Testis (tissue), 2 donors: ENCODE measurements at regions not wholly inside any gene's neighbourhood (a gene's known extent, or its start where the extent isn't known, plus 50 kb on each side); places are given as distances from the start of the nearest gene placed in this dataset.

ENCODE experiments used
- DNase-seq: peaks from one replicate; pipeline ENCODE4 v3.0.0-alpha.2; 2019
- H3K27ac ChIP-seq, 2 donors: fragments of 200-600 bp; sonication (generic); one replicate each; pipeline ENCODE4 v1.5.1; 2019
- H3K27me3 ChIP-seq: fragments of 200-600 bp; sonication (generic); one replicate; pipeline ENCODE4 v1.5.1; 2019
- H3K36me3 ChIP-seq: fragments of 200-600 bp; sonication (generic); one replicate; pipeline ENCODE4 v1.5.1; 2017; ENCODE audit warnings: low read depth; ENCODE audit errors: missing control alignments
- H3K4me1 ChIP-seq: fragments of 200-600 bp; sonication (generic); one replicate; pipeline ENCODE4 v1.5.1; 2019
- H3K4me3 ChIP-seq, 2 donors: fragments of 200-600 bp; sonication (generic); one replicate each; pipeline ENCODE4 v1.5.1; 2017 to 2019
- H3K9me3 ChIP-seq: fragments of 200-600 bp; sonication (generic); one replicate; pipeline ENCODE4 v1.5.1; 2017
- POLR2A ChIP-seq: fragments of 450-650 bp; IDR thresholded peaks from one replicate; pipeline ENCODE4 v1.6.1; 2017; ENCODE audit warnings: antibody characterized with exemption, mild to moderate bottlenecking, moderate library complexity
- WGBS, 2 donors: methylation state at CpG; one replicate each; pipeline ENCODE4 v1.1.5; 2018; 5-methylcytosine and 5-hydroxymethylcytosine counted together
- intact Hi-C: fragments of 100-400 bp; cut with DNase I; formaldehyde crosslinking; loops from one replicate; pipeline ENCODE4 v1.15.1; 2023; ENCODE audit warnings: low total_unique reads
- TF ChIP-seq, protein P1 (sequence below), 3 experiments: fragments of 450-650 bp in 2 of 3; fragments of 200-600 bp in 1 of 3; sonication (generic) in 1 of 3; IDR thresholded peaks; one replicate each; pipeline ENCODE4 v1.5.1; 2016 to 2019; ENCODE audit warnings: antibody characterized with exemption in 3 of 3, mild to moderate bottlenecking in 2 of 3, moderate library complexity in 1 of 3

DNA sequence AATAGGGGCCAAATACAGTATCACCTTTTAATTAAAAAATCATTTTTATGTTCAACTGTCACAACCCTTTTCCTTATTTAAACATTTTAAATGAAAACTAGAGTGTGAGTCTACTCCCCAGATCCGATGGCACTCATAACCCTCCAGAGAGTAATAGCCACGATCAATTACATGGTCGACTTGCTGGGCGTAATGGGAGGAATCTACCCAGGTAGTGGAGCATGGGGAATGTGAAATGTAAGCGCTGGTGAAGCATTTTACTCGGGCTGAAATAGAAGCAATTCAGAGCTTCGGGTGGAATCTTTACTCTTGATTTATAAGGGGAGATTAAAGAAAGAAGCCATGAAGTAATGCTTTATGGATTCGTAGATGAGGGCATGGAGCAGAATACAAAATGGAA lies 321.9 kb downstream of the ACTR3B start:
- no peaks in the 10 kb centered on the region for H3K36me3 ChIP-seq
- no peak overlapping the region for H3K27ac ChIP-seq
- WGBS, 2 donors = 82 to 87% methylated on average over 8 of the region's 8 CpGs
- no peaks in the 10 kb centered on the region for H3K27me3 ChIP-seq
- no peak overlapping the region for H3K4me3 ChIP-seq
- no peaks in the 10 kb centered on the region for H3K4me1 ChIP-seq
- DNase-seq = no peak
- H3K9me3 ChIP-seq = no peaks in the 10 kb centered on the region
- intact Hi-C loops = no loop called here
- TF ChIP-seq POLR2A = no peak
- TF ChIP-seq, protein P1, sequence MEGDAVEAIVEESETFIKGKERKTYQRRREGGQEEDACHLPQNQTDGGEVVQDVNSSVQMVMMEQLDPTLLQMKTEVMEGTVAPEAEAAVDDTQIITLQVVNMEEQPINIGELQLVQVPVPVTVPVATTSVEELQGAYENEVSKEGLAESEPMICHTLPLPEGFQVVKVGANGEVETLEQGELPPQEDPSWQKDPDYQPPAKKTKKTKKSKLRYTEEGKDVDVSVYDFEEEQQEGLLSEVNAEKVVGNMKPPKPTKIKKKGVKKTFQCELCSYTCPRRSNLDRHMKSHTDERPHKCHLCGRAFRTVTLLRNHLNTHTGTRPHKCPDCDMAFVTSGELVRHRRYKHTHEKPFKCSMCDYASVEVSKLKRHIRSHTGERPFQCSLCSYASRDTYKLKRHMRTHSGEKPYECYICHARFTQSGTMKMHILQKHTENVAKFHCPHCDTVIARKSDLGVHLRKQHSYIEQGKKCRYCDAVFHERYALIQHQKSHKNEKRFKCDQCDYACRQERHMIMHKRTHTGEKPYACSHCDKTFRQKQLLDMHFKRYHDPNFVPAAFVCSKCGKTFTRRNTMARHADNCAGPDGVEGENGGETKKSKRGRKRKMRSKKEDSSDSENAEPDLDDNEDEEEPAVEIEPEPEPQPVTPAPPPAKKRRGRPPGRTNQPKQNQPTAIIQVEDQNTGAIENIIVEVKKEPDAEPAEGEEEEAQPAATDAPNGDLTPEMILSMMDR (IDR thresholded peaks at IDR 0.05) = no peak

DNA sequence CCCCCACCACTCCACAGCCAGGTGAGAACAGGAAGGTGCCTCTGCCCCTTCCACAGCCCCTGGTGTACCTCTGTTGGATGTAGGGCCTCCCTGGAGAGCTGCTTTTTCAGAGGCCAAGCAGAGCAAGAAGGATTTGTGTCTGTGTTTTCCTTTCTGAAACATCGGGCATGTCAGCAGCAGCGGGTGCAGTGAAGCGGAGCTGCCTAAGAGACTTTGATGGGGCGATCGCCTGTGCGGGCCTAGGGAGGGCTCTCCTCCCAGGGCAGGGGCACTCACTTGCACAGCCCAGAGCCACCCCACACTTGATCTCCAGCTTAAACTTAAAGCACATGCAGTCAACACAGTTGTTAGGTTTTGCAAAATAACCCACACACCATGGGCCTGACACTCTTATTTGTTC lies 324.7 kb downstream of the ACTR3B start:
- no peaks in the 10 kb centered on the region for H3K27me3 ChIP-seq
- TF ChIP-seq, protein P1 (IDR thresholded peaks at IDR 0.05) = no peak
- no peak for TF ChIP-seq POLR2A
- H3K27ac ChIP-seq = no peak overlapping the region
- intact Hi-C loops = no loop called here
- H3K4me3 ChIP-seq = no peak overlapping the region
- H3K9me3 ChIP-seq = no peaks in the 10 kb centered on the region
- no peak for DNase-seq
- no peaks in the 10 kb centered on the region for H3K36me3 ChIP-seq
- 65 to 77% methylated on average over 6 of the region's 6 CpGs for WGBS, 2 donors
- no peaks in the 10 kb centered on the region for H3K4me1 ChIP-seq

DNA sequence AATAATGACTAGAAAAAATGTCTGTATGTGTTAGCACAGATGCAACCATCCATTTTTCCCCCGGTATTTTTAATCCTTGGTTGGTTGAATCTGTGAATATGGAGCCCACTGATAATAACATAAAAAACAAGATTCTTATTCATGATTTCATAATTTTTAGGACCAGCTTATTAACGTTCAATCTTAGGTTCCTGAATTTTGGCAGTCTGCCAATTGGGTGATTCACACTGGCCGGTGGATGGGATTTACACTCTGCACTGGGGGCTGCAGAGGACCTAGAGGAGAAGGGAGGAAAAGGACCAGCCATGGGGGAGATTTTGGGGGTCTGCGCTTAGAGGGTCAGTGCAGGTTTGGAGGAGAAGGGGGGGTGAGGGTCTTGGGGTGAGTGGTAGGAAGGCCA lies 327.9 kb downstream of the ACTR3B start:
- Histone ChIP-seq H3K9me3 (no peaks in the 10 kb centered on the region), H3K36me3 (no peaks in the 10 kb centered on the region), H3K4me1 (no peaks in the 10 kb centered on the region), H3K27me3 (no peaks in the 10 kb centered on the region), H3K27ac (no peak overlapping the region), H3K4me3 (no peak overlapping the region)
- intact Hi-C loops = no loop called here
- 59 to 66% methylated on average over 4 of the region's 4 CpGs for WGBS, 2 donors
- TF ChIP-seq, protein P1 (IDR thresholded peaks at IDR 0.05) = no peak
- TF ChIP-seq POLR2A = no peak
- no peak for DNase-seq

DNA sequence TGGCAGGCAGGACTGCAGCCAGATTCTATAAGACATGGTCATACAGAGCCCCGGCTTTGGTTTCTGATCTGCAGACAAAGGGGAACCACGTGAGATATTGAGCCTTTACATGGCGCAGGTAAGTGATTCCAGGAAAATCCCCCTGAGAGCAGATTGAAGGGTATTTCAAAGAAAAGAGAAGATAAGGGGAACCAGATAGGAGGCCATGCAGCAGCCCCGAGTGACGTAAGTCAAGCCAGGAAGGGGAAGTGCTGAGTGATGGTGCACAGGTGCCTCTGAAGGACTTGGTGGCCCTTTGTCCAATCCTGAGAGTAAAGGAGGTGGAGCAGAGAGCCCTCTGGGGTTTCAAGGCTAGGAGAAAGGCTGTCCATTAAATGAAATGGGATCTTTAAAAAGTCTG lies 329.0 kb downstream of the ACTR3B start:
- no peak for TF ChIP-seq POLR2A
- TF ChIP-seq, protein P1 (IDR thresholded peaks at IDR 0.05) = no peak
- Histone ChIP-seq H3K9me3 (no peaks in the 10 kb centered on the region), H3K4me3 (no peak overlapping the region), H3K27me3 (no peaks in the 10 kb centered on the region), H3K27ac (no peak overlapping the region), H3K4me1 (no peaks in the 10 kb centered on the region), H3K36me3 (no peaks in the 10 kb centered on the region)
- intact Hi-C loops = no loop called here
- DNase-seq = no peak
- WGBS, 2 donors = 91 to 95% methylated on average over 5 of the region's 5 CpGs

DNA sequence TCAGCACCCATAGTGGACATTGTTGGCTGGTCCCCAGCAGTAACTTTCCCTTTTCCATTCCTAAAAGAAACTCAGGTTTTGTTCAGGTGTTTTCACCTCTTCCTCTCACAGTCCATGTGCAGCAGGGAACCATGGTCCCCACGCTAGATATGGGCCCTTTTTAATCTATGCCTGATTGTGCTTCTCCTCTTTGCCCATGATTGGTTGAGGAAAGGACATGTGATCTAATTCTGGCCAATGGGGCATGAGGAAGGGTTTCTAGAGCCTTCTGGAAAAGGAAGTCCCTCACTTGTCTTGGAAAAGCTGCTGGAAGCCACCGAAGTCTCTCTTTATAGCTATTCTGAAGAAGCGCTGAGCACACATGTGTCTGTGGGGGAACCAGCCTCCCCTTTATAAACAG lies 330.7 kb downstream of the ACTR3B start:
- Histone ChIP-seq H3K27ac (no peak overlapping the region), H3K4me3 (no peak overlapping the region), H3K9me3 (no peaks in the 10 kb centered on the region), H3K27me3 (no peaks in the 10 kb centered on the region), H3K36me3 (no peaks in the 10 kb centered on the region), H3K4me1 (no peaks in the 10 kb centered on the region)
- intact Hi-C loops = no loop called here
- TF ChIP-seq POLR2A = no peak
- TF ChIP-seq, protein P1 (IDR thresholded peaks at IDR 0.05) = no peak
- DNase-seq = no peak
- 83 to 90% methylated on average over 2 to 3 of the region's 3 CpGs for WGBS, 2 donors
